ENCODE measurements at regions not wholly inside any gene's neighbourhood (a gene's known extent, or its start where the extent isn't known, plus 50 kb on each side); places are given as distances from the start of the nearest gene placed in this dataset.

DNA sequence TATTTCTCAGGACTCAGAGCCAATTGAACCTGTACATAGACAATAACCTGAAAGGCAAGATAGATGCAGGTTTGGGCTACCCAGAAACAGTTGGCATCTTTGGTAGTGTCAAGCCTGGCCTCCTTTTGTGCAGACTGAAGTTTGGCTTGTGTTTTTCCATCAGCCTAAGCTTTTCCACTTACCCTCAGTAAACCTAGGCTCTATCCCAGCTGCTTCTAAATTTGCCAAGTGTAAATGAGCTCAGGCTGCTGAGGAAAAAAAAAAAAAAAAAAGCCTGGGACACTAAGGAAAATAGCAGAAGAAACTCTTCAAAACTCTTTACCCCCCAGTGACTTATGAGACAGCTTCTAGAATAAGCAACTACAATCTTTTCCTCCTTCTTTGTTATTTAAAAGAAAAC lies 316.3 kb upstream of the SORCS1 start:
- no peak for DNase-seq (ENCODE audit: low spot score)

DNA sequence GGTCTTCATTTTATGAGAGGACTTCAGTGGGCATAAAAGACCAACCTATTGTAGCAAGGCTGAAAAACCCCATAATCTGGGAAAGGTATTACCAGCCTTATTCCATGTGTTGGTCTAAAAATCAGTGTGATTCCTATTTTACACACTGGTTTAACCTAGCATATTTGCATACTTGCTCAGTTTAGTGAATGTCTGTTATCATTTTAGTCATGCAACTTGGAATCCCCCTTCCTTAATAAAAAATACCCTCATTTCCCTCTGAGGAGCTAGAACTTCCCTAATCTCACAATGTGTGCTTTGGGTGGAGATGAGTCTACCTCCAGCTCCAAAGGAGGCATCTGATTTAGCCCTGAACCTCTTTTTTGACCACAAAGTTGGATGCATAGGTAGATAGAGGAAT lies 312.8 kb upstream of the SORCS1 start:
- no peak for DNase-seq (ENCODE audit: low spot score)

DNA sequence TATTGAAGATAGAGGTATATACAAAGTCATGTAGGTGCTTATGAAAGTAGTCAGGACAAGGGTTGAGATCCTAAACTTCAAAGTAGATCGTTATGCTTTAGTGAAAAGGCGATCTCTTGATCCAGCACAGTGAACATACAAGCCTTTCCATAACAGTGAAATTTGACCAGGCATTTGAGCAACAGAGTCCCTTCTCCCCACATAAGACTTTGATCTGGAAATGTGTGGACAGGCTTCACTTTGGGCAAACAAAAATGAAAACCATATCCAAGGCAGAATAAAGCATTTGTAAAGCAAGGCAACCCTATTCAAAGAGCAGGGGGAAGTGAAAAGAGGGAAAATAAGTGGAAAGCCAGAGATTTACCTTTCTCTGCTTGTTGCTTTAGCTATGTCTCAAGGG lies 311.9 kb upstream of the SORCS1 start:
- no peak for DNase-seq (ENCODE audit: low spot score)

DNA sequence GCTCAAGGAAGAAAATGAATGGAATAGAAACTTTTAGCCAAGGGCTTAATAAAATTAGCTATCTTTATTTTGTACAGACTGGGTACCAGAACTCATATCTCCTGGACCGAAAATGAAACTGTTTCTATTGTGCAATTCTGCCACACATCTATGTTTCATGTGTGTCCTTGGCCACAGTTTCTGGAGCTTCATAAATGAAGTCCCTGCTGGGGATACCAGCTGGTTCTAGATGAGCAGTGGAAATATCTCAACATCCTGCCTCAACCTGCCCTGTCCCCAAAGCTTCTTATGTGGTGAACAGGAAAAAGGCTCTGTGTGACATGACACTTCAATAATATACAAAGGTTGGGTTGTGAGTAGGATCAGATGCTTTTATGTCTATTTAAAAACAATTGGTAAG lies 310.1 kb upstream of the SORCS1 start:
- no peak for DNase-seq (ENCODE audit: low spot score)

DNA sequence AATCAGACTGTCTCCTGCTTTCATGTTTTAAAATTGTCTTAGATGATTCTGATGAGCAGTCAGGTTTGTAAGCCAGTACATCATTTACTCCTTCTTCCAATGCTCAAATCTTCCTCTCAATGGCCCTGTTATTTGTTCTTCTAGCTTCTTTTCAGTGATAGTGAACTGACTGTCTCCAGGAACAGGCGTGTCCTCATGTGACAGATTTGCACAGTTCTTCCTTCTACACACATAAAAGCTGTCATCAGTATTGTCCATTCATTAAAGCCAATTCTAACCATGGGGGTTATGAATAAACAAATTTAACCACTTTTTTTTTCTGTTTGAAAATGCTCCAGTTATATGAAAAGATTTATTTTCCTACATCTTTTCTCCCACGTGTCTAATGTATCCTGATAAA lies 308.7 kb upstream of the SORCS1 start:
- DNase-seq (ENCODE audit: low spot score): no peak

DNA sequence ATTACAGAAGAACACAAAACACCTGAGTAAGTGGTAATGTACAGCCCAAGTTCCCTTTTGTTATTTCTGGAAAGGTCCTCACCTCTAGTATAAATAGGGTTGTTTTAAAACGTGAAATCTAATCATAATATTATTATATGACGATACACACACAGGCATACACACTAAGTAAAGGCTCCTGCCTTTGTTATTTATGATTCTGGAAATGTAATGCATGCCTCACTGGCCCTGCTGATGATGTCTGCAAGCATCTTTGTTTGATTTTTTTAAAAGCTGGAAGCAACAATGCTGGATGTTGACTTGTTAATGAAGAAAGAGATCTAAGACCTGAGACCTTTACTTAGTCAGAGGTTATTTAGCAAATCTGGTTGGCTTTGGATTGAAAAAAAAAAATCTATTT lies 307.4 kb upstream of the SORCS1 start:
- DNase-seq (ENCODE audit: low spot score): no peak

DNA sequence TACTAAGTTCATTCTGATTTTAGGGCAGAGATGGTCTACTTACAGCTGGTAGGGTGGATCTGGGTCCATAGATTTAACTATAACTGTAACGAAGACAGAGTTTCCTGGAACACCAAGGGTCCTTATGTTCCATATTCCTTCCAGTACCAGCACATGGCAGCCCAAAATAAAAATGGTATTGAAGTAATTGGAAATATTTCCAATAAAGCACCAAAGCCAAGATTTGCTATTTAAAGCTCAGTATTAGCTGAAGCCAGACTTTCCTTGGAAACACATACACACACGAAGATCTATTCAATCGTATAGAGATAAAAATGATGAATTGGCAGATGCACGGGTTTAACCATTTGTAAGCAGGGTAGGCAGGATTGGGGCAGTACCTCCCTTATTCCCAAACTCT lies 289.1 kb upstream of the SORCS1 start:
- no peak for DNase-seq (ENCODE audit: low spot score)

DNA sequence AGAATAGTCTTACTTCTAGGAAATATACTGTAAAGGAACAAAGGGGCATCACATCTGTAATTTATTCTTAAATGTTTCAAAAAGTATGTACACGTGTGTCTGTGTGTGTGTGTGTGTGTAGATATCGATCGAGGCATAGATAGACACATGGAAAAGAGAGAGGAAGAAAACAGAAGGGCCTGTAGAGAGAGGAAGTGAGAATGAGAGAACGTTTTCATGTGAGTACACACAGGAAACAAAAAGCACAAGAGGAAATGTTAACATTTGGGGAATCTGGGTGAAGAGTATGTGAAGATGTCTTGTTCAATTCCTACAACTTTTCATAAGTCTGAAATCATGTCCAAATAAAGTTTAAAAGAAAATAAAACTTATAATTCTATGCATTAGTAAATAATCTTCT lies 286.5 kb upstream of the SORCS1 start:
- DNase-seq (ENCODE audit: low spot score): no peak

DNA sequence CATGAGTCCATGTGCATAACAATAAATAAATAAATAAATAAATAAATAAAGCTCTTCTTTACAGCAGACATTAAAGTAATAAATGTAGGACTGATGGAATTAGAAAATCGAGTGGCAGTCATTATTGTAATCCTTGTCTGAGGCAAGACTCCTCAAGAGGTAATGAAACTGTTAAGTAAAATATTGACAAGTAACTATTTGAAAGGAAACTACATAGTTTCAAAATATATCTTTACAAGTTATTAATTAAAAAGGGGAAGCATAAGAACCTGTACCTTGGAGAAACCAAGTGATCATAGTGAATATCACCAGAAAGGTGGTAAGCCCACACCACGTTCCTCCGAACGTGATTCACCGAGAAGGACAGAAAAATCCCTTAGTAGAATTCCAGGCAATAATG lies 285.6 kb upstream of the SORCS1 start:
- DNase-seq (ENCODE audit: low spot score): no peak

DNA sequence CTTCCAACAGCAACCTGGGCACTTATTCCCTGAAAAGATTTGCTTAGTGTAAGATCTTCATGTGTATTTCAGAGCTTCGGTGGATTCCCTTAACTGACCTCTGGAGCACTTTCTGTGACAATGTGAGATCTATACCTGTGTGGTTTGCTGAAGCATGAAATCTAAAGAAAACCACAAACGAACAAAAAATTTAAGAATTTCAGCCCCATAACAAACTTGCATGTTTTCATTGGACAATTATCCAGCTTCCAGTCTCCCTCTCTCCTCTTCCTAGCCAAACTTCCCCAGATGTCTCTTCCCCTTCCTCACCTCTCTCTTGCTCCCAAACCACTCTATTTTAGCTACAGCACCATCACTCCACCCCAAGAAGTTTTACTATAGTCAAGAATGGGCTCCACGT lies 279.9 kb upstream of the SORCS1 start:
- DNase-seq (ENCODE audit: low spot score): no peak

DNA sequence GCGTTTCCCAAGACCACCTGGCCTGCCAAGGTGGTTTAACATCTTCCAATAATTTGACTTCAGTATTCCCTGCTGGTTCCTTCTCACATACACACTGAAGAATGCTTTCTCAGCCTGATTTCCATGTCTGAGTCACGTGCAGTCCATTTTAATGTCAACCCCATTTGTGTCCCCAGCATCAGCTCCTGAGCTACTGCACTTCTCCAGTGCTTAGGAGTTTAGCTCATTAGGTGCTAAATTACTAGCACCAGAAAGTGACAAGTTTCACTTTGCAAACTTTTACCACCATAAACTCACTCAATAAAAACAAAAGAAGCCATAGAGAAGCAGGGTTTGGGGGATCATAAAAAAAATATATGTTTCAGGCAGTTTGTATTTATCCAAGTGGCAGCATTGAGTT lies 279.3 kb upstream of the SORCS1 start:
- no peak for DNase-seq (ENCODE audit: low spot score)

DNA sequence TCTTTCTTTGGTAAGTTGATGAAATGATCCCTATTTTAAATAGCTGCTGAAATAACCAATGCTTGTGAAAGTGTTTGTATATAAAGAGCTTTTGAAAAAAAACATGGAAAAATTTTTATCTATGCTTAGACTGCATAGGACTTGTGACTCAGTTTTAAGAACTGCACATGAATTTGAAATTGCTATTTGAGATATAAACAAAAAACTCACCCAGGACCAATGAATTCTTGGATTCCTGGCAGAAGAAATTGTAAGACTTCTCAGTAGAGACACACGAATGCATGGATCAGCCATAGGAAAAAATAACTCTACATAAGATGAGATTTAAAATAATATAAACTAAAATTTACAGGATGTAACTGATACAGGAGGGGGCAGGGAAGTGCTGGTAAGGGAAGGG lies 278.8 kb upstream of the SORCS1 start:
- DNase-seq (ENCODE audit: low spot score): no peak

DNA sequence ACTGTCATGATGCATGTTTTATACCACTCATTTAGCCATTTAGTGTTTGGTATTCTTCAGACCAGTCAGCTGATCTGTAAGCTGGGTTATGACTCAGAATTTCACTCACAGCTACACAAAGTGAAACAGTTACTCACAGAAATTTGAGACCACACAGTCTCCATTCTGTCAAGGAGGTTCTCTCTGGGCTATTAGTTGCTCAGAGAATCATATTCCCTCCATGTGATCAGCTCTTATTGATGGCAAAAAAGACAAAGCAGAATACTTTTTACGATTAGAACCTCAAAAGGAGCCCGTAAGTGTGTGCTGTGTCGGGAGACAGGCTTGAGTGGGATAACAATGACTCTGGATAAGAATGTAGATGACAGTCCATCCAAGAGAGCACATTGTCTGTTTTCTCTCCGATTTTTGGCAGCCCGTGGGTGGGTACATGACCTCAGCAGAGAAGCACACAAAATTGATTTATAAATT lies 277.6 kb upstream of the SORCS1 start:
- DNase-seq (ENCODE audit: low spot score): no peak

DNA sequence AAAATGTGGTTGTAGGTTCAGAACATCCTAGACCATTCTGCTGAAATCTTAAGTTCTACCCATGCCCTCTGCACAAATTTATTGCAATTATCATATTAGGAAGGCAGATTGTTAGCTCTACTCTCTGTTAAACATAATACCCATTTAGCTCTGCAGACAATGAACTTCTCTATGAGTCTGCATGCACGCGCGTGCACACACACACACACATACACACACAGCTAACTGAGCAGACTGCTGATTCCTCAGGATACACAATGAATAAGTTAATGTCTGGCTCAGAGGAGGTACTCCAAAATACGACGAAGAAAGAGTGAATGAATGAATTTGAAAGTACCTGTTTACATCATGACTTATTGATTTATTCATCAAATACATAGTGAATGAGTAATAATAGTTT lies 276.2 kb upstream of the SORCS1 start:
- no peak for DNase-seq (ENCODE audit: low spot score)

DNA sequence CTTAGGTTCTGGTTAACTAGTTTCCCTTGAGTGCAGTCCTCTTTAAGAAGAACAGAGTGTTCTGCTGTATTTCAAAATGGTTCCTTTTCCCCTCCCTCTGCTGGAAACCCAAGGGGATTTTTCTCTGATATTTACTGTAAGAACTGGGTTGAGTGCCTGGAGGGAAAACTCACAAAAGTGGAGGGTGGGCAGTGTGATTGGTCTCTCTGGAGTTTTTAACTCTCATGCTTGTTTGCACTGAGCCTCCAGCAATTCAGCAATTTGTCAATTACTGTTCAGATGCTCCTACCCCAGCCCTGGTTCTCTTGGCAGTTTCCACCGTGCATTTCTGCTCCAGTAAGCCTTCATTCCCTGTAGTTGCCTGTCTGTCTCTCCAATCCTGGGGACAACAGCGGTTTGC lies 273.4 kb upstream of the SORCS1 start:
- no peak for DNase-seq (ENCODE audit: low spot score)

DNA sequence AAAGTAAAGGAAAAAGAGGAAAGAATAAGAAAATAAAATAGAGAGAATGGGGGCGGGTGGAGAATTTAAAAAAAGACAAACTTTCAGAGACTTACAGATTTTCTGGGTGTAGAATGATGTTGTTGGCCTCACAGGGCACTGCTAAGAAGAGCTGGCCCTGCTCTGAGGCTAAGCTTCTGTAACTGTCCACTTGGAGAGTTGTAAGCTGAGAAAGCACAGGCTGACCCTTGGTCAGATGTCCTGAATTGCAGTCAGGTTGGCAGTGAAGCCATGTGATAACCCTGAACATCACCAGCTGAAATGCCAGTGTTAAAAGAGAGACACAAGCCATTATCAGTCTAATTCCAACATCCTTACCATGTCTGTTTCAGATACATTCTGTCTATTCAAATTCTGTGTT lies 272.1 kb upstream of the SORCS1 start:
- DNase-seq (ENCODE audit: low spot score): no peak

DNA sequence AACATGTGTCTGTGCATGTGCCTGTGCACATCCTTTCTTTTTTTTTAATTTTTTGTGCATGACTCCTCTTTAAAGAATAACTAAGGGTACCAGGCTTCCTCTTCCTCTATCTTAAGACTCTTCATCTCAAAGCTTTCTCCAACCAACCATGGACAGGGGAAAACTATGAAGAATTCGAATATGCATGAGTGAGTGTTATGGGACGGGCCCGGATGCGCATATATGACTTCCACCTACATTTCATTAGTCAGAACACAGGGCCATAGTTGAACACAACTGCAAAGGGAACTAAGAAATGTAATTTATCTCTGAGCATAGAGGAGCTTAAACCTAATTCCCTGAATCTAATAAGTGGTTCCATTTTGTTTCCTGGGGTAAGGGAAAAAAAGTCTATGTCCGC lies 270.3 kb upstream of the SORCS1 start:
- DNase-seq (ENCODE audit: low spot score): no peak

DNA sequence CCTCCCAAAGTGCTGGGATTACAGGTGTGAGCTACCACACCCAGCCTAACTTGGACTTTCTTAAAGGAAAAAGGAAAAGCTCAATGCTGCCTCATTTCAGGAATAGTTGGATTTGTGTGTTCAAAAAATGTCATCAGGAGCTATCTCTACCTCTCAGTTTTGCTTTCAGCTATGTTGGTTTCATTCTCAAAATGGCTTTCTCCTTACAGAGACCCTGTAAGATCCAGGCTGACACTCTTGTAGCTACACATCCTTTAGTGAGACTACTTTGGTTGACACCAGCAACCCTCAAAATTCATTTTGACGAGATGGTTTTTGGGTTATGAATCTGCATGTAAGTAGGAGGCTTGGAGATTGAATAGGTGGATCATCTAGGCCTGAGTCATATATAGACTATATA lies 269.7 kb upstream of the SORCS1 start:
- DNase-seq (ENCODE audit: low spot score): no peak

DNA sequence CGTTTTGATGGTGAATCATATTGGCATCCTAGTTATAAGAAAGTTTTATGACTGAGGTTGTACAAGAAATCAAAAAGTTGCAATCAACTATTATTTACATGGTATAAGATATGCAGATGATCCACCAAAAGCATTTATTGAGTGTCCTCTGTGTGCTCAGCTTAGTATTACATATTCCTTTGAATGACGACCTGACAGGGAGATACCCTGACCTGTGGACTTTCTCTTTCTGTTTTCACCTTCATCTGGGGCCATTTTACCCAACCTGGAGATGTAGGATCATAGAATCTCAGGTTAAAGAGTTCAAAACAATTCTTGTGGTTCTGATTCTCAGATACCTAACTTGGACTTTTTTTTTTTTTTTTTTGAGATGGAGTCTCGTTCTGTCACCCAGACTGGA lies 269.1 kb upstream of the SORCS1 start:
- no peak for DNase-seq (ENCODE audit: low spot score)

DNA sequence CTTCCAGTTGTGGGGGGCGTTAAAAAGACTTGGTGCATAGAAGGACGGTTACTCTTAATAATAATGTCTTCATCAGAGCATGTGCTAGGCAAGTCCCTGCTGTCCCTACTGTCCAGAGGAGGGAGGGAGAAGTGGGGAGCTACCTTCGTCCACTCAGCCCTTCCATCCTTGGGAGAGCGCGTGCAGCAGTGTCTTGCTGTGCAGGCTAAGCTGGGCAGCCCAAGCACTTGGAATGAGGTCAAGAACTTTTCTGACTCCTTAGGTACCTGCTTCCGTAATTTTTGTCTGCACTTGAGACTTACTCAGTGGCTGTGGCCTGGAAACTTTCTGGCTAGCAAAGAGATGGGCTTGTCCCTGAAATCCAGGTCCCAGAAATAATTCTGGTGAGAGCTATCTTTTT lies 265.9 kb upstream of the SORCS1 start:
- DNase-seq (ENCODE audit: low spot score): no peak

DNA sequence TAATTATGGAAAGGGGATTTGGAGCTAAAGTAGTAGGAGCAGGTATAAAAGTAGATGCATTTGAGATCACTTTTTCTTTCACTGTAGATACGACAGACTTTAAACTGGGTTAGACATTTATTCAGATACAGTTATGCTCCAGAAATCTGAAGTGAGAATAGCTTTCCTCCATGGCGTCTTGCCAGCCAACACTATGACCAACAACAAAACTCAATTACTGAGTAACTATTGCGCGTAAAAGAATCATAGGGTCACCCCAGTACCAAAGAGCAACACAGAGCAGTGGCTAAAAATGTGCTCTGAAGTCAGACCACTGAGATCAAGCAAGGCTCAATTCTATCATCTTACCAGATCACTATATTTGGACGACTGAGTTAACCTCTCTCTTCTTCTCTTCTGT lies 262.5 kb upstream of the SORCS1 start:
- no peak for DNase-seq (ENCODE audit: low spot score)

DNA sequence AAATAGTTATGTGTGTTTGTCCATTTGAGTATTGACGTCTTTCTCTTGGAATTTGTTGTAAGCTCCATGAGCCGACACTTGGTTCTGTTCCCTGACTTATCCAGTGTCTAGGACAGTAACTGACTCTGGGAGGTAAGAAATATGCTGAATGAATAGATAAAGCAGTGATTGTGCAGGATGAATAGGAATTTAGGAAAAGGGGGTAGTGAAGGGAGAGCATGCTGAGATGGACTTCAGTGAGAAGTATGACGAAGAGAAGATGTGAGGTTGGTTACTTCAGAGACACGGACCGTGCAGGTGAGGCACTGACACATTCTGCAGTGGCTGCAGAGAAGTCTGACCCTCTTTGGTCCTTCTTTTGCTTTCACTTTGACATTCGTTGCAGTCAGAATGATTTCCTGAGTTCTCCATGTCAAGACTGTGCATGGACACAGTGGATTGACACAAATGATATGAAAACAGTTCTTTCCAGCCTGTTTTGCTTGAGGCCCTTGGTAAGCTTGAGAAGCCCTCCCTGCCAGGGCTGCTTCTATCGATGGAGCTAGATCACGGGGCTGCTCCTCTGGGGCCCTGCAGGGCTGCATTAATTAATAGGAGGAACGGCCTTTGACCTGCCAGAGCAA lies 261.5 kb upstream of the SORCS1 start:
- DNase-seq (ENCODE audit: low spot score): no peak

DNA sequence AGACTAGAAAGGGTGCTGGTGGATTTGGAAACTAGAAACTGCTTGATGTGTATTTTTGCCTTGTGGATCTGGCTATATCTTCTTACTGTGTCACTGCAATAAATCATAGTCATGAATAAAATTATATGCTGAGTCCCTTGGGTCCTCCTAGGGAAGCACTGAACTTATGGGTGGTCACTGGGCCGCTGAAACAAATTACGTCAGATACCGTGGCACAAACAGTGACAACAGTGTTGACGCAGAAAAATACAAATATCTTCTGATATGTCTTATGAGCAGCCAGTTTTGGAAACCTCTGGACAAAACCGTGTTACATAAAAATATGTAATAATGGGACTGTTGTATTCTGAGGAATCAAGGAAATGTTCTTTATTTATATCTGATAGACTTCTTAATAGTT lies 260.1 kb upstream of the SORCS1 start:
- DNase-seq (ENCODE audit: low spot score): no peak

DNA sequence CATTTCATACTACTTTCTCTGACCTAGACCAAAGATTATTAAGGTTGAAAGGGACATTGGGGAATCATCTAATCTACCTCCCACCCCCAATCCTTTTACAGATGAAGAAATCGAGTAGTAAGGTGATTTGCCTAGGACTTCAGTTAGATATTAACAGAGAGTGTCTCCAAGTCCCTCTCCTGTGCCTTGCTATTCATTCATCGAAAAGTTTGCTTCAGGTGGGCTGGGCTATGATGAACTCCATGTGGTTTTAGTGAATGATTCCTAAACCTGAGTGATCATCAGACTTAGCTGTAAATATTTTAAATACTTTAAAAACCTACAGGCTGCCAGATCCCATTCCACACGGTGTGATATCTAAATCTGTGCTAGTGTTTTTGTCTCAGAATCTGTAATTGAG lies 259.4 kb upstream of the SORCS1 start:
- no peak for DNase-seq (ENCODE audit: low spot score)

DNA sequence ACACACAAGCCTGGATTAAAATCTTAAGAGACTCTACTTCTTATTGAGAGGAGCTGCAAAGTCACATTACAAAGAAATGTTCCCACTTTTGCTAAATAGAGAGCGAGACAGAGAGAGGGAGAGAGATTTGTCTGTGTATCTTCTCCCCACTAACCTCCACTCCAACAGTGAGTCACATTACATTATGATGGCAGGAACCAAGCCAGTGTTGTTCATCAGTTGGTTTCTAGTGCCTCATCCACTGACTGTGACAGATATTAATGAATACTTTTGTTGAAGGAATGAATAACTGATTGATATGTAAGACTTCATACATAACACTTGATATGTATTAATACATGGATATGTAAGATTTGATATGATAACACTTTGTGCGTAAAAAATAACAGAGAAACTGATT lies 258.2 kb upstream of the SORCS1 start:
- no peak for DNase-seq (ENCODE audit: low spot score)

Data from HT-29 (cell line).